GM12873 (cell line): ENCODE measurements at regions not wholly inside any gene's neighbourhood (a gene's known extent, or its start where the extent isn't known, plus 50 kb on each side); places are given as distances from the start of the nearest gene placed in this dataset.

Experiments
- TF ChIP-seq, protein P1 (sequence below): IDR thresholded peaks from 2 replicates; pipeline ENCODE4 v1.5.1; 2012; ENCODE audit warnings: low read depth, mild to moderate bottlenecking, moderate library complexity, low read length, control low read depth; ENCODE audit not compliant: insufficient read depth; ENCODE audit errors: missing control alignments

DNA sequence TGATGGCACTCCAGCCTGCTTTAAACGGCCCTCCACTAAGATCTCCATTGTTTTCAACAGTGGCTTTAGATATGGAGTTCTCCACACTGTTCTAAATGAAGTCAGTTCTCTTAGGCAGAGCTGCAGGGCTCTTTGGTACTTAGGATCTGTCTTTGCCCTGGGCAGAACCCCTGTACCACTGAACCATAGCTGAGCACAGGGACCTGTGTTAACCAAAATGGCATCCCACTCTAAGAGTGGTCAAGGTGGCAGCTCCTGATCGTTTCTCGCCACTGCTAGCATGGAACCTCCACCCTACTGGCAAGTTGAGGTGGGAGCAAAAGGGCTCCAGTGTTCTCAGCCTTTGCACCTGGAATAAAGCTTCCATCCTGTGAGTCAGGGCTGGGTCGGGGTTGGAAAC is 186.7 kb downstream of the TM2D1 start:
- TF ChIP-seq, protein P1, sequence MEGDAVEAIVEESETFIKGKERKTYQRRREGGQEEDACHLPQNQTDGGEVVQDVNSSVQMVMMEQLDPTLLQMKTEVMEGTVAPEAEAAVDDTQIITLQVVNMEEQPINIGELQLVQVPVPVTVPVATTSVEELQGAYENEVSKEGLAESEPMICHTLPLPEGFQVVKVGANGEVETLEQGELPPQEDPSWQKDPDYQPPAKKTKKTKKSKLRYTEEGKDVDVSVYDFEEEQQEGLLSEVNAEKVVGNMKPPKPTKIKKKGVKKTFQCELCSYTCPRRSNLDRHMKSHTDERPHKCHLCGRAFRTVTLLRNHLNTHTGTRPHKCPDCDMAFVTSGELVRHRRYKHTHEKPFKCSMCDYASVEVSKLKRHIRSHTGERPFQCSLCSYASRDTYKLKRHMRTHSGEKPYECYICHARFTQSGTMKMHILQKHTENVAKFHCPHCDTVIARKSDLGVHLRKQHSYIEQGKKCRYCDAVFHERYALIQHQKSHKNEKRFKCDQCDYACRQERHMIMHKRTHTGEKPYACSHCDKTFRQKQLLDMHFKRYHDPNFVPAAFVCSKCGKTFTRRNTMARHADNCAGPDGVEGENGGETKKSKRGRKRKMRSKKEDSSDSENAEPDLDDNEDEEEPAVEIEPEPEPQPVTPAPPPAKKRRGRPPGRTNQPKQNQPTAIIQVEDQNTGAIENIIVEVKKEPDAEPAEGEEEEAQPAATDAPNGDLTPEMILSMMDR: no peak

DNA sequence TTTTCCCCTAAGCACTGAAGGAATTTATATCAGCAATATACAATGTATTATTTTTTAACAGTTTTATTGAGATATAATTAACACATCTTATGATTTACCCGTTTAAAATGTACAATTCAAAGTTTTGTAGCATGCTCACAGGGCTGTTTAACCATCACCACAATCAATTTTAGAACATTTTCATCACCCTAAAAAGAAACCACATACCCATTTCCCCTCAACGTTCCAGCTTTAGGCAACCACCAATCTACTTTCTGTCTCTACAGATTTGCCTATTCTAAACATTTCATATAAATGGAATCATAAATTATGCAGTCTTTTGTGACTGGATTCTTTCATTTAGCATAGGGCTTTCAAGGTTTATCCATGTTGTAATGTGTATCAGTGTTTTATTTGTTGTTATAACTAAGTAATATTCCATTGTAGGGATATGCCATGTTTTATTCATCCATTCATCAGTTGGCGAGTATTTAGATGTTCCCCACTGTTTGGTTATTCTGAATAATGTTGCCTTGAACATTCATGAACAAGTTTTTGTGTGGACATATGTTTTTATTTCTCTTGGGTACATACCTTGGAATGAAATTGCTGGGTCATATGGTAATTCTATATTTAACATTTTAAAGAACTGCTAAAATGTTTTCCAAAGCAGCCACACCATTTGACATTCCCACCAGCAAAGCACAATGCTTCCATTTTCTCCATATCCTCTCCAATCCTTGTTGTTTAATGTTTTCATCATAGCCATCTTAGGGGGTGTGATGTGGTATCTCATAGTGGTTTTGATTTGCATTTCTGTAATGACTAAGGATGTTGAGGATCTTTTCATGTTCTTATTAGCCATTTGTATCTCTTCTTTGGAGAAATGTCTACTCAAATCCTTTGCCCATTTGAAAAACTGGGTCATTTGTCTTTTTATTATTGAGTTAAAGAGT is 188.5 kb downstream of the TM2D1 start:
- TF ChIP-seq, protein P1: no peak

DNA sequence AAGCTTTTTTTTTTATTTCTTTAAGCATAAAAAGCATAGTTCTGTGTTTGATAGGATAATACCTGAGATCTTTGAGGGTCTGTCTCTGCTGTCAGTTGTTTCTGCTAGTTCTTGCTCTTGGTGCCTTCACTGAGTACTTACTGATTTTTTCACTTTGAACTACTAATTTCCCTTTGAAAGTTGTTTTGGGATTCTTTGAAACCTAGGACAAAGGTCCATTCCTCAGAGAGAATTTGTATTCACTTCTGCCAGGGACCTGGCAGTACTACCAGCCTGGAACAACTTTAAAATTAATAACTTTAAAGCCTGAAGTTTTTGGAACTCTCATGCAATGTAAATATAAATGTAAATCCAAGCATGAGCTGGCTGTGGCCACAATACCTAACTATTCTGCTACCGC is 190.1 kb downstream of the TM2D1 start:
- TF ChIP-seq, protein P1: no peak

DNA sequence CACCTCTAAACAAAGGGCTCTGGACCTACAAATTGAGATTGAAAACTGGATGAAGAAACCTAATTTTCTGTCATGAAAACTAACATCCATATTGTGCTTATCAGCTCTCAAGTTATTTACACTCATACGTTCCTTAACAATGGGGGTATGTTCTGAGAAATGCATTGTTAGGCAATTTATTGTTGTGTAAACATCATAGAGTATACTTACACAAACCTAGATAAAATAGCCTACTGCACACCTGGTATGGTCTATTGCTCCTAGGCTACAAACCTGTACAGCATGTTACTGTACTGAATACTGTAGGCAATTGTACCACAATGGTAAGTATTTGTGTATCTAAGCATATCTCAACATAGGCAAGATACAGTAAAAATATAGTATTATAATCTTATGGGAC is 191.4 kb downstream of the TM2D1 start:
- TF ChIP-seq, protein P1: no peak

DNA sequence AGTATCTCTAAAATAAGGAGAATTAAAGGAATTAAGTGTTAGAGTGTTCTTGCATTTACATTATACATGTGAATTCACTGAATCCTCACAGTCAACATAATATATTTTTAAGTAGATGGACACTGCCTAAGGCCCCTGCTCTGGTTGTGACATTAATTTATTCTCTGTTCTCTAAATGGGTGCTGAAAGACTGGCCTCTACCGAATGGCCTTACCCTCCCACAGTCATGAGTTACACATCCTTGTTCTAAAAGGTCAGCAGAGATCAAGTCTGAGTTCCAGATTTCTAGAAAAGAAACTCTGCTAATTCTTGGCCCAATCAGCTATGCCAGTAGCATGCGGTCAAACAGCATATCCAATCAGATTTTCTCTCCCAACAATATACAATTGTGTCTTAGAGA is 193.2 kb downstream of the TM2D1 start:
- TF ChIP-seq, protein P1: no peak

DNA sequence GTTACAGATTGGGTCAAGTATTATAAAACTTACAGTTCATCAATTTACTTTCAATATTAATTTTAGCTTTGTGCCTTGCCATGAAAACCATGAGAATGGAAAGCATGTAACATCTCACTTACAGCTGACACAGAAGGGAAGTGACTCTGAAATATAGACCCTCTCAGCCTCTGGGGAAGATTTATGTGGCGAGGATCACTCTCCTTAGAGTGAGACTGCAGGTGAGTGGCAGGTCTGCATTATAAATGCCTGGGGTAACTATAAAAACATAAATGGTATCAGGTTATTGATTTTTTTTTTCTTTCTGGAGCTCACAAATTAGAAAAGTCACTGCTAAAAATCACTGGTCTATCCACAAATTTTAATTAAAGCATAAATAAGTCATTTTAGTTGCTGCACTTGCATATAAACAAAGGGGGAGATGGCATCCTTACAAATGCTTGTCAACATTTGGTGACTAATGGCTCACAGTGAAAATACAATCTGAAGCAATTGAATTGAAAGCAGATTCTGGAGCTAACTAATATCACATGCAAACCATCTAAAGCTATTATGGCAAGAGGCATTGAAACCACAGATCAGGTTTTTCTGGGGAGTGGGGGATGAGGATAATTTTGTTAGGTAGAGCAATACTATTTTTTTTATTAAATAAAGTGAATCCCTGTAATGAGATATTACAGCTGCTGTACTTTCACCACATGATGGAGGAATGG is 200.9 kb downstream of the TM2D1 start:
- TF ChIP-seq, protein P1: no peak

DNA sequence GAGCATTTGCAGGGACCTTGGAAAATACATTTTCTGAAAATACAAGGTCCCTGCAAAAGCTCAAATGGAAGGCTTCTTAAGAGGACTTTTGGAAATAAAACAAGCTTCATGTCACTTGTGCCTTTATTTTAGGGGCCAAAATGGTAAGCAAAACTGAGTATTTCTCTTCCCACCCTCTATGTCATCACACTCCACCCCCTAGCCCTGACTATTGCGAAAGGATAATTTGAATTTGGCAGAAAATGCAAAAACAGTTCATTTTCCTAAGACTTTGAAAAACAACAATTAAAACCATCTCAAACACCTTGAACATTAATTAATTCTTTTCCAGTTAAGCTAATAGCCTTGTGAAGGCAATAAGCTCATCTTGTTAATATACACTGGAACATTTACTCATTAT is 201.7 kb downstream of the TM2D1 start:
- TF ChIP-seq, protein P1: no peak
